Sigmoid colon (tissue), 4 donors: ENCODE measurements at regions not wholly inside any gene's neighbourhood (a gene's known extent, or its start where the extent isn't known, plus 50 kb on each side); places are given as distances from the start of the nearest gene placed in this dataset.

Experiments used
- POLR2A ChIP-seq, 2 donors: fragments of 450-650 bp; IDR thresholded peaks; one replicate each; pipeline ENCODE4 v1.6.1; 2016; ENCODE audit warnings: antibody characterized with exemption in 2 of 2, mild to moderate bottlenecking in 2 of 2, moderate library complexity in 2 of 2
- POLR2AphosphoS5 ChIP-seq, 4 donors: sonication (generic); formaldehyde crosslinking; IDR thresholded peaks; one replicate each; pipeline ENCODE4 v1.6.1; 2017; ENCODE audit warnings: antibody characterized with exemption in 4 of 4
- TF ChIP-seq, protein P1 (sequence below), 4 experiments: fragments of 450-650 bp in 3 of 4; fragments of 200-600 bp in 1 of 4; IDR thresholded peaks; one replicate each; pipeline ENCODE4 v1.5.1; 2016 to 2019; ENCODE audit warnings: antibody characterized with exemption in 4 of 4, mild to moderate bottlenecking in 3 of 4, moderate library complexity in 2 of 4

DNA sequence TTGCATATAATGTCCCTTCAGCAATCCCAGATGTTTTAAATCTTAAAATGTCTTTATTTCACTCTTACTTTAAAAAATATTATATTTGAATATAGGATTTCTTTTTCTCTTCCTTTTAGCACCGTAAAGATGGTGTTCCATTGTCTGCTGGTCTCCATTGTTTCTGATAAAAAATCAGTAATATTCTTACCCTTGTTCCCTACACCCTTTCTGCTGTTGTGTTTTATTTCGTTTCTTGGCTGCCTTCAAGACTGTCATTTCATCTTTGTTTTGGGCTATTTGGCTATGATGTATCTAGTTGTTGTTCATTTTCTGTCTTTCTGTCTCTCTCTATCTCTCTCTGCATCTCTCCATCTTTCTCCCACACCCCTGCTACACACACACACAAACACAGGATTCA lies 197.9 kb downstream of the IRX2 start:
- TF ChIP-seq, protein P1, sequence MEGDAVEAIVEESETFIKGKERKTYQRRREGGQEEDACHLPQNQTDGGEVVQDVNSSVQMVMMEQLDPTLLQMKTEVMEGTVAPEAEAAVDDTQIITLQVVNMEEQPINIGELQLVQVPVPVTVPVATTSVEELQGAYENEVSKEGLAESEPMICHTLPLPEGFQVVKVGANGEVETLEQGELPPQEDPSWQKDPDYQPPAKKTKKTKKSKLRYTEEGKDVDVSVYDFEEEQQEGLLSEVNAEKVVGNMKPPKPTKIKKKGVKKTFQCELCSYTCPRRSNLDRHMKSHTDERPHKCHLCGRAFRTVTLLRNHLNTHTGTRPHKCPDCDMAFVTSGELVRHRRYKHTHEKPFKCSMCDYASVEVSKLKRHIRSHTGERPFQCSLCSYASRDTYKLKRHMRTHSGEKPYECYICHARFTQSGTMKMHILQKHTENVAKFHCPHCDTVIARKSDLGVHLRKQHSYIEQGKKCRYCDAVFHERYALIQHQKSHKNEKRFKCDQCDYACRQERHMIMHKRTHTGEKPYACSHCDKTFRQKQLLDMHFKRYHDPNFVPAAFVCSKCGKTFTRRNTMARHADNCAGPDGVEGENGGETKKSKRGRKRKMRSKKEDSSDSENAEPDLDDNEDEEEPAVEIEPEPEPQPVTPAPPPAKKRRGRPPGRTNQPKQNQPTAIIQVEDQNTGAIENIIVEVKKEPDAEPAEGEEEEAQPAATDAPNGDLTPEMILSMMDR (IDR thresholded peaks at IDR 0.05): no peak
- TF ChIP-seq POLR2AphosphoS5 (IDR thresholded peaks at IDR 0.05): no peak
- no peak for TF ChIP-seq POLR2A (IDR thresholded peaks at IDR 0.05)
